Bronchial epithelial cell (primary cell): ENCODE measurements at regions not wholly inside any gene's neighbourhood (a gene's known extent, or its start where the extent isn't known, plus 50 kb on each side); places are given as distances from the start of the nearest gene placed in this dataset.

Source experiments
- DNase-seq: peaks from one replicate; pipeline ENCODE4 v3.0.0-alpha.2; 2010; ENCODE audit warnings: low read depth
- FAIRE-seq: peaks from 2 replicates; lab custom pipeline; 2011; peaks lifted over from hg19 to GRCh38; lab: Jason Lieb, UNC
- H3K27me3 ChIP-seq: 2 replicates; pipeline ENCODE4 v1.5.1; 2011; ENCODE audit warnings: low read length; ENCODE audit not compliant: control insufficient read depth, insufficient read depth
- H3K36me3 ChIP-seq: 2 replicates; pipeline ENCODE4 v1.5.1; 2011; ENCODE audit warnings: low read length; ENCODE audit not compliant: control insufficient read depth, insufficient read depth
- H3K4me3 ChIP-seq: 2 replicates; pipeline ENCODE4 v1.5.1; 2011; ENCODE audit warnings: mild to moderate bottlenecking, low read depth, low read length, control low read depth
- CTCF ChIP-seq: IDR thresholded peaks from 2 replicates; pipeline ENCODE4 v1.5.1; 2011; ENCODE audit warnings: mild to moderate bottlenecking, moderate library complexity, low read length, control low read depth, inconsistent platforms; ENCODE audit not compliant: insufficient read depth, severe bottlenecking

GRCh38 chr6:19699932-19700331 lies 137.2 kb upstream of the ID4 start:
- no peaks in the 10 kb centered on the region for H3K27me3 ChIP-seq
- H3K36me3 ChIP-seq = no peaks in the 10 kb centered on the region
- FAIRE-seq (no peak), DNase-seq (no peak)
- TF ChIP-seq CTCF = no peak
- no peak overlapping the region for H3K4me3 ChIP-seq

- no peaks in the 10 kb centered on the region for H3K36me3 ChIP-seq
- H3K27me3 ChIP-seq = no peaks in the 10 kb centered on the region
- H3K4me3 ChIP-seq = no peak overlapping the region
- DNase-seq (peak; percentile 45), FAIRE-seq (no peak)
- no peak for TF ChIP-seq CTCF
These were observed 131.6 kb upstream of the ID4 start for GRCh38 chr6:19705606-19706005.

GRCh38 chr6:19712012-19712688 lies 125.0 kb upstream of the ID4 start:
- no peaks in the 10 kb centered on the region for H3K36me3 ChIP-seq
- no peak for TF ChIP-seq CTCF
- FAIRE-seq = no peak
- H3K4me3 ChIP-seq = no peak overlapping the region
- no peaks in the 10 kb centered on the region for H3K27me3 ChIP-seq
- no peak for DNase-seq

GRCh38 chr6:19712998-19713397 lies 124.2 kb upstream of the ID4 start:
- no peak for TF ChIP-seq CTCF
- FAIRE-seq = no peak

GRCh38 chr6:19713411-19713810 lies 123.8 kb upstream of the ID4 start:
- DNase-seq = peak; percentile 34
- H3K27me3 ChIP-seq = no peaks in the 10 kb centered on the region
- no peak for FAIRE-seq
- H3K36me3 ChIP-seq = no peaks in the 10 kb centered on the region
- no peak for TF ChIP-seq CTCF
- no peak overlapping the region for H3K4me3 ChIP-seq

More at GRCh38 chr6:19712998-19713397, 124.2 kb upstream of the ID4 start:
- no peak for DNase-seq
- no peaks in the 10 kb centered on the region for H3K27me3 ChIP-seq
- no peaks in the 10 kb centered on the region for H3K36me3 ChIP-seq
- no peak overlapping the region for H3K4me3 ChIP-seq

GRCh38 chr6:19713984-19714383 lies 123.2 kb upstream of the ID4 start:
- TF ChIP-seq CTCF = no peak
- FAIRE-seq = no peak
- Histone ChIP-seq H3K27me3 (no peaks in the 10 kb centered on the region), H3K4me3 (no peak overlapping the region), H3K36me3 (no peaks in the 10 kb centered on the region)
- DNase-seq = no peak
